ENCODE measurements at regions not wholly inside any gene's neighbourhood (a gene's known extent, or its start where the extent isn't known, plus 50 kb on each side); places are given as distances from the start of the nearest gene placed in this dataset.

GRCh38 chr6:169045486-169045885, 208.2 kb downstream of the THBS2 start:
- no peaks in the 10 kb centered on the region for H3K27me3 ChIP-seq (ENCODE audit: insufficient read depth, low read length)
- H3K36me3 ChIP-seq (ENCODE audit: insufficient read depth, low read length) = no peaks in the 10 kb centered on the region
- no peak overlapping the region for H3K27ac ChIP-seq (ENCODE audit: low read depth, low read length)
- no peaks in the 10 kb centered on the region for H3K4me1 ChIP-seq (ENCODE audit: insufficient read depth, low read length)
- no peaks in the 10 kb centered on the region; the same call in 1 of the 2 replicates for H3K9me3 ChIP-seq (ENCODE audit: insufficient read depth, low read depth, low read length)
- 93% methylated on average over 5 of the region's 5 CpGs for WGBS
- H3K4me3 ChIP-seq (ENCODE audit: low read length) = no peak overlapping the region
- H3K9ac ChIP-seq (ENCODE audit: low read depth, low read length) = no peak overlapping the region

GRCh38 chr6:169044381-169045230, 209.0 kb downstream of the THBS2 start:
- Histone ChIP-seq H3K4me1 (ENCODE audit: insufficient read depth, low read length) (no peaks in the 10 kb centered on the region), H3K9ac (ENCODE audit: low read depth, low read length) (no peak overlapping the region)
- 95% methylated on average over 14 of the region's 14 CpGs for WGBS

GRCh38 chr6:169042061-169042460, 211.6 kb downstream of the THBS2 start:
- H3K9ac ChIP-seq (ENCODE audit: low read depth, low read length) = no peak overlapping the region
- WGBS = 97% methylated on average over 5 of the region's 5 CpGs
- H3K27ac ChIP-seq (ENCODE audit: low read depth, low read length) = no peak overlapping the region
- peaks cover 11% of the 10 kb centered on the region for H3K9me3 ChIP-seq (ENCODE audit: insufficient read depth, low read depth, low read length)
- no peaks in the 10 kb centered on the region for H3K4me1 ChIP-seq (ENCODE audit: insufficient read depth, low read length)
- H3K4me3 ChIP-seq (ENCODE audit: low read length) = no peak overlapping the region
- no peaks in the 10 kb centered on the region for H3K27me3 ChIP-seq (ENCODE audit: insufficient read depth, low read length)
- H3K36me3 ChIP-seq (ENCODE audit: insufficient read depth, low read length) = no peaks in the 10 kb centered on the region

More at GRCh38 chr6:169044381-169045230, 209.0 kb downstream of the THBS2 start:
- H3K27ac ChIP-seq (ENCODE audit: low read depth, low read length) = no peak overlapping the region
- no peaks in the 10 kb centered on the region for H3K36me3 ChIP-seq (ENCODE audit: insufficient read depth, low read length)
- no peak overlapping the region for H3K4me3 ChIP-seq (ENCODE audit: low read length)
- no peaks in the 10 kb centered on the region for H3K9me3 ChIP-seq (ENCODE audit: insufficient read depth, low read depth, low read length)
- H3K27me3 ChIP-seq (ENCODE audit: insufficient read depth, low read length) = no peaks in the 10 kb centered on the region

- no peak overlapping the region for H3K27ac ChIP-seq (ENCODE audit: low read depth, low read length)
- WGBS = 98% methylated on average over 9 of the region's 9 CpGs
- no peak overlapping the region for H3K9ac ChIP-seq (ENCODE audit: low read depth, low read length)
- H3K4me3 ChIP-seq (ENCODE audit: low read length) = no peak overlapping the region
- H3K9me3 ChIP-seq (ENCODE audit: insufficient read depth, low read depth, low read length) = peaks cover 11% of the 10 kb centered on the region
- no peaks in the 10 kb centered on the region for H3K36me3 ChIP-seq (ENCODE audit: insufficient read depth, low read length)
- no peaks in the 10 kb centered on the region for H3K27me3 ChIP-seq (ENCODE audit: insufficient read depth, low read length)
- no peaks in the 10 kb centered on the region for H3K4me1 ChIP-seq (ENCODE audit: insufficient read depth, low read length)
Observed at GRCh38 chr6:169041078-169041477, 212.6 kb downstream of the THBS2 start.

- H3K36me3 ChIP-seq (ENCODE audit: insufficient read depth, low read length) = no peaks in the 10 kb centered on the region
- no peak overlapping the region for H3K9ac ChIP-seq (ENCODE audit: low read depth, low read length)
- H3K4me3 ChIP-seq (ENCODE audit: low read length) = no peak overlapping the region
- H3K9me3 ChIP-seq (ENCODE audit: insufficient read depth, low read depth, low read length) = peaks cover 11% of the 10 kb centered on the region
- H3K27me3 ChIP-seq (ENCODE audit: insufficient read depth, low read length) = no peaks in the 10 kb centered on the region
- H3K4me1 ChIP-seq (ENCODE audit: insufficient read depth, low read length) = no peaks in the 10 kb centered on the region
- 90% methylated on average over 1 of the region's 1 CpG for WGBS
- no peak overlapping the region for H3K27ac ChIP-seq (ENCODE audit: low read depth, low read length)
Observed at GRCh38 chr6:169038691-169039090, 215.0 kb downstream of the THBS2 start.

- 95% methylated on average over 8 of the region's 8 CpGs for WGBS
- no peak overlapping the region for H3K27ac ChIP-seq (ENCODE audit: low read depth, low read length)
- H3K36me3 ChIP-seq (ENCODE audit: insufficient read depth, low read length) = no peaks in the 10 kb centered on the region
- H3K4me3 ChIP-seq (ENCODE audit: low read length) = no peak overlapping the region
- H3K27me3 ChIP-seq (ENCODE audit: insufficient read depth, low read length) = no peaks in the 10 kb centered on the region
- peaks cover 11% of the 10 kb centered on the region for H3K9me3 ChIP-seq (ENCODE audit: insufficient read depth, low read depth, low read length)
- no peaks in the 10 kb centered on the region for H3K4me1 ChIP-seq (ENCODE audit: insufficient read depth, low read length)
- no peak overlapping the region for H3K9ac ChIP-seq (ENCODE audit: low read depth, low read length)
Observed at GRCh38 chr6:169035385-169036240, 218.0 kb downstream of the THBS2 start.

- H3K27ac ChIP-seq (ENCODE audit: low read depth, low read length) = no peak overlapping the region
- H3K4me3 ChIP-seq (ENCODE audit: low read length) = no peak overlapping the region
- H3K36me3 ChIP-seq (ENCODE audit: insufficient read depth, low read length) = no peaks in the 10 kb centered on the region
- H3K9me3 ChIP-seq (ENCODE audit: insufficient read depth, low read depth, low read length) = peaks cover 11% of the 10 kb centered on the region
- no peak overlapping the region for H3K9ac ChIP-seq (ENCODE audit: low read depth, low read length)
- H3K27me3 ChIP-seq (ENCODE audit: insufficient read depth, low read length) = no peaks in the 10 kb centered on the region
- 95% methylated on average over 13 of the region's 13 CpGs for WGBS
- H3K4me1 ChIP-seq (ENCODE audit: insufficient read depth, low read length) = no peaks in the 10 kb centered on the region
Observed at GRCh38 chr6:169034516-169035167, 219.0 kb downstream of the THBS2 start.

- 94% methylated on average over 4 of the region's 4 CpGs for WGBS
- Histone ChIP-seq H3K27ac (ENCODE audit: low read depth, low read length) (no peak overlapping the region), H3K27me3 (ENCODE audit: insufficient read depth, low read length) (no peaks in the 10 kb centered on the region), H3K9me3 (ENCODE audit: insufficient read depth, low read depth, low read length) (peaks cover 9% of the 10 kb centered on the region; the same call in 1 of the 2 replicates), H3K9ac (ENCODE audit: low read depth, low read length) (no peak overlapping the region), H3K4me3 (ENCODE audit: low read length) (no peak overlapping the region), H3K4me1 (ENCODE audit: insufficient read depth, low read length) (no peaks in the 10 kb centered on the region), H3K36me3 (ENCODE audit: insufficient read depth, low read length) (no peaks in the 10 kb centered on the region)
Observed at GRCh38 chr6:169029861-169030260, 223.8 kb downstream of the THBS2 start.

- Histone ChIP-seq H3K4me3 (ENCODE audit: low read length) (no peak overlapping the region), H3K27me3 (ENCODE audit: insufficient read depth, low read length) (no peaks in the 10 kb centered on the region), H3K9me3 (ENCODE audit: insufficient read depth, low read depth, low read length) (peaks cover 9% of the 10 kb centered on the region; the same call in 1 of the 2 replicates), H3K4me1 (ENCODE audit: insufficient read depth, low read length) (no peaks in the 10 kb centered on the region), H3K36me3 (ENCODE audit: insufficient read depth, low read length) (no peaks in the 10 kb centered on the region), H3K9ac (ENCODE audit: low read depth, low read length) (no peak overlapping the region), H3K27ac (ENCODE audit: low read depth, low read length) (no peak overlapping the region)
- 95% methylated on average over 3 of the region's 3 CpGs for WGBS
Observed at GRCh38 chr6:169028343-169028742, 225.3 kb downstream of the THBS2 start.

- Histone ChIP-seq H3K4me3 (ENCODE audit: low read length) (no peak overlapping the region), H3K27ac (ENCODE audit: low read depth, low read length) (no peak overlapping the region), H3K4me1 (ENCODE audit: insufficient read depth, low read length) (no peaks in the 10 kb centered on the region), H3K36me3 (ENCODE audit: insufficient read depth, low read length) (no peaks in the 10 kb centered on the region), H3K9me3 (ENCODE audit: insufficient read depth, low read depth, low read length) (peaks cover 9% of the 10 kb centered on the region; the same call in 1 of the 2 replicates), H3K9ac (ENCODE audit: low read depth, low read length) (no peak overlapping the region), H3K27me3 (ENCODE audit: insufficient read depth, low read length) (no peaks in the 10 kb centered on the region)
- 96% methylated on average over 5 of the region's 5 CpGs for WGBS
Observed at GRCh38 chr6:169026175-169026574, 227.5 kb downstream of the THBS2 start.

All from HUES64 (cell line).